Hematopoietic multipotent progenitor cell treated with erythropoietin and hydrocortisone succinate and interleukin-3 and kit ligand, for 4 days (in vitro differentiated cells): ENCODE measurements at regions not wholly inside any gene's neighbourhood (a gene's known extent, or its start where the extent isn't known, plus 50 kb on each side); places are given as distances from the start of the nearest gene placed in this dataset.

Experiments used
- DNase-seq: peaks from one replicate; pipeline ENCODE4 v3.0.0-alpha.2; 2015

GRCh38 chr18:61609131-61609530 lies 275.9 kb downstream of the CDH20 start:
- no peak for DNase-seq

GRCh38 chr18:61608316-61608715 lies 275.1 kb downstream of the CDH20 start:
- DNase-seq = no peak

GRCh38 chr18:61607867-61608266 lies 274.6 kb downstream of the CDH20 start:
- no peak for DNase-seq

GRCh38 chr18:61606759-61607158 lies 273.5 kb downstream of the CDH20 start:
- peak; percentile 78 for DNase-seq

- peak; percentile 13 for DNase-seq
These were observed 272.9 kb downstream of the CDH20 start for GRCh38 chr18:61606068-61606660.

GRCh38 chr18:61605376-61606067 lies 272.3 kb downstream of the CDH20 start:
- DNase-seq = no peak
